ENCODE measurements at regions not wholly inside any gene's neighbourhood (a gene's known extent, or its start where the extent isn't known, plus 50 kb on each side); places are given as distances from the start of the nearest gene placed in this dataset.

- H3K9ac ChIP-seq (ENCODE audit: low read depth, low read length): no peak overlapping the region
- WGBS: 64% methylated on average over 2 of the region's 2 CpGs
Observed at GRCh38 chr20:39289316-39289715, 327.2 kb downstream of the DHX35 start.

GRCh38 chr20:39283464-39283863, 321.3 kb downstream of the DHX35 start:
- peaks cover 13% of the 10 kb centered on the region for H3K9me3 ChIP-seq (ENCODE audit: insufficient read depth, low read depth, low read length)
- no peak overlapping the region for H3K27ac ChIP-seq (ENCODE audit: low read depth, low read length)
- peaks cover 23% of the 10 kb centered on the region for H3K4me1 ChIP-seq (ENCODE audit: insufficient read depth, low read length)
- no peaks in the 10 kb centered on the region for H3K36me3 ChIP-seq (ENCODE audit: insufficient read depth, low read length)
- no peak overlapping the region for H3K9ac ChIP-seq (ENCODE audit: low read depth, low read length)
- WGBS: 77% methylated on average over 4 of the region's 4 CpGs
- no peak overlapping the region for H3K4me3 ChIP-seq (ENCODE audit: low read length)
- H3K27me3 ChIP-seq (ENCODE audit: insufficient read depth, low read length): peaks cover 12% of the 10 kb centered on the region

More at GRCh38 chr20:39289316-39289715, 327.2 kb downstream of the DHX35 start:
- Histone ChIP-seq H3K4me3 (ENCODE audit: low read length) (no peak overlapping the region), H3K27ac (ENCODE audit: low read depth, low read length) (no peak overlapping the region), H3K36me3 (ENCODE audit: insufficient read depth, low read length) (no peaks in the 10 kb centered on the region), H3K27me3 (ENCODE audit: insufficient read depth, low read length) (no peaks in the 10 kb centered on the region), H3K4me1 (ENCODE audit: insufficient read depth, low read length) (peaks cover 24% of the 10 kb centered on the region), H3K9me3 (ENCODE audit: insufficient read depth, low read depth, low read length) (peaks cover 13% of the 10 kb centered on the region)

- Histone ChIP-seq H3K9me3 (ENCODE audit: insufficient read depth, low read depth, low read length) (peaks cover 5% of the 10 kb centered on the region; the same call in 1 of the 2 replicates), H3K27me3 (ENCODE audit: insufficient read depth, low read length) (peaks cover 12% of the 10 kb centered on the region), H3K4me3 (ENCODE audit: low read length) (no peak overlapping the region), H3K27ac (ENCODE audit: low read depth, low read length) (peak overlapping the region; percentile 7; the same call in 1 of the 2 replicates), H3K9ac (ENCODE audit: low read depth, low read length) (no peak overlapping the region), H3K36me3 (ENCODE audit: insufficient read depth, low read length) (no peaks in the 10 kb centered on the region), H3K4me1 (ENCODE audit: insufficient read depth, low read length) (peaks cover 28% of the 10 kb centered on the region)
- WGBS: 7% methylated on average over 10 of the region's 10 CpGs
Observed at GRCh38 chr20:39282619-39283092, 320.5 kb downstream of the DHX35 start.

GRCh38 chr20:39280875-39281274, 318.7 kb downstream of the DHX35 start:
- Histone ChIP-seq H3K4me1 (ENCODE audit: insufficient read depth, low read length) (peaks cover 35% of the 10 kb centered on the region), H3K27me3 (ENCODE audit: insufficient read depth, low read length) (peaks cover 12% of the 10 kb centered on the region), H3K4me3 (ENCODE audit: low read length) (no peak overlapping the region), H3K9ac (ENCODE audit: low read depth, low read length) (no peak overlapping the region), H3K36me3 (ENCODE audit: insufficient read depth, low read length) (no peaks in the 10 kb centered on the region), H3K9me3 (ENCODE audit: insufficient read depth, low read depth, low read length) (peaks cover 9% of the 10 kb centered on the region; the same call in 1 of the 2 replicates), H3K27ac (ENCODE audit: low read depth, low read length) (no peak overlapping the region)
- WGBS: 96% methylated on average over 3 of the region's 3 CpGs

GRCh38 chr20:39278230-39278788, 316.2 kb downstream of the DHX35 start:
- peaks cover 10% of the 10 kb centered on the region; the same call in 1 of the 2 replicates for H3K9me3 ChIP-seq (ENCODE audit: insufficient read depth, low read depth, low read length)

GRCh38 chr20:39277185-39277584, 315.0 kb downstream of the DHX35 start:
- Histone ChIP-seq H3K27me3 (ENCODE audit: insufficient read depth, low read length) (peaks cover 10% of the 10 kb centered on the region), H3K9me3 (ENCODE audit: insufficient read depth, low read depth, low read length) (peaks cover 10% of the 10 kb centered on the region; the same call in 1 of the 2 replicates), H3K9ac (ENCODE audit: low read depth, low read length) (no peak overlapping the region), H3K4me1 (ENCODE audit: insufficient read depth, low read length) (peaks cover 18% of the 10 kb centered on the region), H3K36me3 (ENCODE audit: insufficient read depth, low read length) (no peaks in the 10 kb centered on the region), H3K4me3 (ENCODE audit: low read length) (no peak overlapping the region), H3K27ac (ENCODE audit: low read depth, low read length) (no peak overlapping the region)
- 84% methylated on average over 7 of the region's 7 CpGs for WGBS

More at GRCh38 chr20:39278230-39278788, 316.2 kb downstream of the DHX35 start:
- peaks cover 12% of the 10 kb centered on the region for H3K27me3 ChIP-seq (ENCODE audit: insufficient read depth, low read length)
- H3K4me3 ChIP-seq (ENCODE audit: low read length): no peak overlapping the region
- H3K4me1 ChIP-seq (ENCODE audit: insufficient read depth, low read length): peaks cover 27% of the 10 kb centered on the region
- no peak overlapping the region for H3K9ac ChIP-seq (ENCODE audit: low read depth, low read length)
- no peaks in the 10 kb centered on the region for H3K36me3 ChIP-seq (ENCODE audit: insufficient read depth, low read length)
- H3K27ac ChIP-seq (ENCODE audit: low read depth, low read length): no peak overlapping the region
- 80% methylated on average over 5 of the region's 5 CpGs for whole genome bisulfite sequencing

GRCh38 chr20:39270837-39271604, 308.9 kb downstream of the DHX35 start:
- Histone ChIP-seq H3K4me1 (ENCODE audit: insufficient read depth, low read length) (peaks cover 7% of the 10 kb centered on the region; the same call in 1 of the 2 replicates), H3K9ac (ENCODE audit: low read depth, low read length) (no peak overlapping the region), H3K27me3 (ENCODE audit: insufficient read depth, low read length) (no peaks in the 10 kb centered on the region)

GRCh38 chr20:39269493-39270217, 307.5 kb downstream of the DHX35 start:
- Histone ChIP-seq H3K4me3 (ENCODE audit: low read length) (no peak overlapping the region), H3K9ac (ENCODE audit: low read depth, low read length) (no peak overlapping the region), H3K27me3 (ENCODE audit: insufficient read depth, low read length) (no peaks in the 10 kb centered on the region), H3K4me1 (ENCODE audit: insufficient read depth, low read length) (peaks cover 7% of the 10 kb centered on the region; the same call in 1 of the 2 replicates), H3K36me3 (ENCODE audit: insufficient read depth, low read length) (no peaks in the 10 kb centered on the region), H3K9me3 (ENCODE audit: insufficient read depth, low read depth, low read length) (no peaks in the 10 kb centered on the region), H3K27ac (ENCODE audit: low read depth, low read length) (no peak overlapping the region)
- WGBS: 96% methylated on average over 1 of the region's 1 CpG

More at GRCh38 chr20:39270837-39271604, 308.9 kb downstream of the DHX35 start:
- no peak overlapping the region for H3K4me3 ChIP-seq (ENCODE audit: low read length)
- H3K27ac ChIP-seq (ENCODE audit: low read depth, low read length): no peak overlapping the region
- WGBS: 64% methylated on average over 10 of the region's 10 CpGs
- H3K36me3 ChIP-seq (ENCODE audit: insufficient read depth, low read length): no peaks in the 10 kb centered on the region
- H3K9me3 ChIP-seq (ENCODE audit: insufficient read depth, low read depth, low read length): peaks cover 2% of the 10 kb centered on the region; the same call in 1 of the 2 replicates

GRCh38 chr20:39268981-39269461, 306.9 kb downstream of the DHX35 start:
- H3K27ac ChIP-seq (ENCODE audit: low read depth, low read length): no peak overlapping the region
- peaks cover 7% of the 10 kb centered on the region; the same call in 1 of the 2 replicates for H3K4me1 ChIP-seq (ENCODE audit: insufficient read depth, low read length)
- WGBS: 20% methylated on average over 7 of the region's 7 CpGs
- no peaks in the 10 kb centered on the region for H3K9me3 ChIP-seq (ENCODE audit: insufficient read depth, low read depth, low read length)
- no peak overlapping the region for H3K4me3 ChIP-seq (ENCODE audit: low read length)
- no peaks in the 10 kb centered on the region for H3K27me3 ChIP-seq (ENCODE audit: insufficient read depth, low read length)
- H3K36me3 ChIP-seq (ENCODE audit: insufficient read depth, low read length): no peaks in the 10 kb centered on the region
- no peak overlapping the region for H3K9ac ChIP-seq (ENCODE audit: low read depth, low read length)

GRCh38 chr20:39268491-39268951, 306.4 kb downstream of the DHX35 start:
- Histone ChIP-seq H3K9ac (ENCODE audit: low read depth, low read length) (no peak overlapping the region), H3K27me3 (ENCODE audit: insufficient read depth, low read length) (no peaks in the 10 kb centered on the region), H3K4me3 (ENCODE audit: low read length) (no peak overlapping the region), H3K9me3 (ENCODE audit: insufficient read depth, low read depth, low read length) (no peaks in the 10 kb centered on the region), H3K4me1 (ENCODE audit: insufficient read depth, low read length) (peaks cover 7% of the 10 kb centered on the region; the same call in 1 of the 2 replicates), H3K36me3 (ENCODE audit: insufficient read depth, low read length) (no peaks in the 10 kb centered on the region), H3K27ac (ENCODE audit: low read depth, low read length) (no peak overlapping the region)
- WGBS: 82% methylated on average over 9 of the region's 9 CpGs
